HG02623 (cell line): ENCODE measurements at regions not wholly inside any gene's neighbourhood (a gene's known extent, or its start where the extent isn't known, plus 50 kb on each side); places are given as distances from the start of the nearest gene placed in this dataset.
"Not testable (repeated sequence)": the region's sequence is repeated elsewhere in the genome, so short reads cannot be mapped to it uniquely, and the experiment has no call there.

Source experiments
- ATAC-seq: cut with Tn5 transposase; IDR thresholded peaks from one replicate; pipeline ENCODE4 v1.9.1; 2021; ENCODE audit warnings: moderate library complexity; ENCODE audit not compliant: unreplicated experiment

- no peak for ATAC-seq
Observed at GRCh38 chr18:70705831-70706416, 417.1 kb downstream of the SOCS6 start.

- ATAC-seq: no peak
Observed at GRCh38 chr18:70700496-70700895, 411.7 kb downstream of the SOCS6 start.

- ATAC-seq: no peak
Observed at GRCh38 chr18:70698574-70698973, 409.7 kb downstream of the SOCS6 start.

- no peak for ATAC-seq
Observed at GRCh38 chr18:70693246-70693645, 404.4 kb downstream of the SOCS6 start.

GRCh38 chr18:70689765-70690164 lies 400.9 kb downstream of the SOCS6 start:
- ATAC-seq: not testable (repeated sequence)

- no peak for ATAC-seq
Observed at GRCh38 chr18:70688286-70688685, 399.4 kb downstream of the SOCS6 start.

GRCh38 chr18:70684821-70685220 lies 396.0 kb downstream of the SOCS6 start:
- ATAC-seq: no peak

GRCh38 chr18:70683263-70683662 lies 394.4 kb downstream of the SOCS6 start:
- ATAC-seq: no peak

GRCh38 chr18:70674896-70675295 lies 386.1 kb downstream of the SOCS6 start:
- no peak for ATAC-seq

- no peak for ATAC-seq
Observed at GRCh38 chr18:70673831-70674230, 385.0 kb downstream of the SOCS6 start.

GRCh38 chr18:70672581-70672980 lies 383.7 kb downstream of the SOCS6 start:
- ATAC-seq: no peak

GRCh38 chr18:70671889-70672565 lies 383.2 kb downstream of the SOCS6 start:
- ATAC-seq: no peak

- no peak for ATAC-seq
Observed at GRCh38 chr18:70666936-70667335, 378.1 kb downstream of the SOCS6 start.

- no peak for ATAC-seq
Observed at GRCh38 chr18:70663141-70663540, 374.3 kb downstream of the SOCS6 start.

GRCh38 chr18:70662588-70662987 lies 373.7 kb downstream of the SOCS6 start:
- ATAC-seq: no peak

GRCh38 chr18:70659036-70659925 lies 370.4 kb downstream of the SOCS6 start:
- ATAC-seq: no peak

GRCh38 chr18:70653671-70654070 lies 364.8 kb downstream of the SOCS6 start:
- no peak for ATAC-seq

- ATAC-seq: no peak
Observed at GRCh38 chr18:70650878-70651277, 362.0 kb downstream of the SOCS6 start.

- ATAC-seq: no peak
Observed at GRCh38 chr18:70649683-70650082, 360.8 kb downstream of the SOCS6 start.

GRCh38 chr18:70645971-70646370 lies 357.1 kb downstream of the SOCS6 start:
- ATAC-seq: no peak

- ATAC-seq: no peak
Observed at GRCh38 chr18:70643812-70644211, 355.0 kb downstream of the SOCS6 start.
